Stimulated activated CD8-positive, alpha-beta memory T cell treated with anti-CD3 and anti-CD28 coated beads, Interleukin-7, amount 100 ng/mL, for 48 hours (primary cell): ENCODE measurements at regions not wholly inside any gene's neighbourhood (a gene's known extent, or its start where the extent isn't known, plus 50 kb on each side); places are given as distances from the start of the nearest gene placed in this dataset.

ENCODE experiments used
- DNase-seq, 2 donors: peaks; one replicate each; pipeline ENCODE4 v3.0.0-alpha.2; 2020; ENCODE audit warnings: low read depth in 1 of 2; ENCODE audit errors: extremely low read depth in 1 of 2

GRCh38 chr13:90770334-90770733, 577.2 kb upstream of the MIR17HG start:
- DNase-seq: no peak

DNA sequence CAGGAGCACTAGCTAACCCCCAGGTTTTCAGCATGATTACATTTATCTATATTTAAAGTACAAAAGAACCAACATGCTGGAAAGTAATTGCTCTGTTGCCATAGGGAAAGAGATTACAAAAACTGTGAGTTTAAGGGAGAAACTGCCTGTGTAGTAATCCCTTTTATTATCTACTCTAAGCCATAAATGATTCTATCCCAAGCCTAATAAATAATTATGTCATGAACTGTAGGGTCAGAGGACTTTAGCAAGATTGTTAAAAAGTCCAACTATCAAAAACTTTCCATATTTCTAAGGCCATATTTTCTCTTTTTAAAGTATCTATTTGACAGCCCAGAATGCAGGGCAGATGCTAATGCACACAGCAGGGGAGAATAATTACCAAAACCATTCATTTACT, 573.8 kb upstream of the MIR17HG start:
- no peak for DNase-seq

GRCh38 chr13:90776051-90776748, 571.3 kb upstream of the MIR17HG start:
- no peak for DNase-seq

DNA sequence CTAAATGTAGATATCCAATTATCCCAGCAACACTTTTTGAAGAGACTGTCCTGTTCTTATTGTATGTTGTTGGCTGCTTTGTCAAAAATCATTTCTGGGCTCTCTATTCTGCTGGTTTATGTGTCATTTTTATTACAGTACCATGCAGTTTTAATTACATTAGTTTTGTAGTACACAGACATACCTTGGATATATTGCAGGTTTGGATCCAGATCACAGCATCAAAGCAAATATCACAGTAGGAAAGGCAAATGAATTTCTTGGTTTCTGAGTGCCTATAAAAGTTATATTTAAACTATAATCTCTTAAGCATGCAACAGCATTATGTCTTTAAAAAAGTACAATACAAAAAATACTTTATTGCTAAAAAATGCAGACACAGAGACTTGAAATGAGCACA, 564.2 kb upstream of the MIR17HG start:
- DNase-seq: no peak

GRCh38 chr13:90787007-90787406, 560.5 kb upstream of the MIR17HG start:
- no peak for DNase-seq

- no peak for DNase-seq
Observed at GRCh38 chr13:90792335-90792734, 555.2 kb upstream of the MIR17HG start.

- DNase-seq: no peak
Observed at GRCh38 chr13:90793261-90793820, 554.1 kb upstream of the MIR17HG start.

DNA sequence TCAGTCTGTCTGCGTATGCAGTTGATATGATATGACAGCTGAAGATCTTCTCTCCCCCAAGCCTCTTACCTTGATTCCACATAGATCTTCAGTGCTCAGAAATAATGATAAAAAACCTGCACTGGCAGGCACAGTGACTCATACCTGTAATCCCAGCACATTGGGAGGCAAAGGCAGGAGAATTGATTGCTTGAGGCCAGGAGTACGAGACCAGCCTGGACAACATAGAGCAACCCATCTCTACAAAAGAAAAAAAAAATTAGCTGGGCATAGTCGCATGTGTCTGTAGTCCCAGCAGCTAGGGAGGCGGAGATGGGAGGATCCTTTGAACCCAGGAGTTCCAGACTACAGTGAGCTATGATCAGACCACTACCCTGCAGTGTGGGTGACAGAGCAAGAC, 551.0 kb upstream of the MIR17HG start:
- no peak for DNase-seq

DNA sequence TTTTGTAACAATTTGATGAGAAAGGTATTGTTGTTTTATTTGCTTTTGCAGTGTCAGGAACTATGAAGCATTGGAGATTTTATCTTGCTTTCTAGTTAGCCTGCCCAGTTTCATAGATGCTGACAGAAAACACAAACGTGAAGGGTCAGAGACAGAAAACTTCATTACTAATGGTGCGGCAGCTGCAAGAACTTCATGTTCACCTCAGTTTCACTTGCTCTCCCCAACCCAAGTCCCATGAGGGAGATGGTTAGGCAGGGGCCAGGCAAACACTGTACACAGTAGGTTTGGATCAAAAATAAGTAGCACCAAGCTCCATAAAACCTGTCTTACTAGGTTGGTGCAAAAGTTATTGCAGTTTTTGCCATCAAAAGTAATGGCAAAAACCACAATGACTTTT, 550.2 kb upstream of the MIR17HG start:
- no peak for DNase-seq

GRCh38 chr13:90798381-90798780, 549.1 kb upstream of the MIR17HG start:
- no peak for DNase-seq

DNA sequence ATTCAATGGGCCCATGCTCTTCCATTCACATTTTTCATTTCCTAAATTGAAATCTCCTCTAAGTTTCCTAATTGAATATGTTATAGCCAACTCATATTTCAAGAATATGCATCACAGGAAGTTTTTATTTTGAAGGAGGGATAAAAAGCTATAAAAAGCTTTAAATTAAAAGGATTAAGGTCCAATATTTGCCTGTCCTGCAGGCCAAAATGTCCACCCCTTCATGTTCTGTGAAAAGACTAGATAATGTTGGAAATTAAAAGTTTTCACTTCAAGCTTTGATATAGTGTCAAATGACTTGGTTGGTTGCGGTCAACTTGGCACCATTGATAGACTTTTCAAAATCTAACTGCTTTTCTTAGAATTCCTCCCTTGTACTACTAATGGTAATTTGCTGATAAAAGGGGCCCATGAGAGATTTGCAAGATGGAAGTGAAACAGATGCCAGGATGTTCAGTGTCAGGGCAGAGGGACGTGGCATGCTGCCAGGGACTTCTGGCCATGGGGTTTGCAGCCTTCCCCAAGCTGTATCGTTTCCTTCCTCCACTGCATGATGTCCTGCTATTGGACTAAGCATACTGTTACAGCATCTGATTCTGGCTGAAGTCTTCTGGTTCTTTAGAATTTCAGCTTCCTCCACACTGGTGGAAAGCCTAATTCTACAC, 547.3 kb upstream of the MIR17HG start:
- DNase-seq: no peak

DNA sequence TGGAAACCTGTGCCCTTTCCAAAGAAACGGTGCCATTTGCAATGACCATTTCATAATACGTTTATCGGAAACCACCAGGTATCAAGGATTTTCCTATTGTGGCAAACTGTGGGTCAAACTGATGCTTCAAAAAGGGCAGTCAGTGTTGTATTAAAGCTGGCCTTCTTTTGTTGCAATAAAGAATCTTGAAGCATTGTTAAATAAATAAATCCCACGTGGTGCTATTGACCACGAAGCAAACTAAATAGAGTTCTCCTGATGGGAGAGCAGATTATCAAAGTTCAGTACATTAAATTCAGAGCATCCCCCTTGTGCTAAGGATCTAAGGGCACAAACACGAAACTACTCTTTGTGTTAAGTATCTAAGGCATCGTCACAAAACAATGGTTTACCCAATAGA, 545.9 kb upstream of the MIR17HG start:
- DNase-seq: no peak

- DNase-seq: no peak
Observed at GRCh38 chr13:90803210-90803609, 544.3 kb upstream of the MIR17HG start.

GRCh38 chr13:90806016-90806615, 541.4 kb upstream of the MIR17HG start:
- DNase-seq: no peak

GRCh38 chr13:90806892-90807291, 540.6 kb upstream of the MIR17HG start:
- no peak for DNase-seq

DNA sequence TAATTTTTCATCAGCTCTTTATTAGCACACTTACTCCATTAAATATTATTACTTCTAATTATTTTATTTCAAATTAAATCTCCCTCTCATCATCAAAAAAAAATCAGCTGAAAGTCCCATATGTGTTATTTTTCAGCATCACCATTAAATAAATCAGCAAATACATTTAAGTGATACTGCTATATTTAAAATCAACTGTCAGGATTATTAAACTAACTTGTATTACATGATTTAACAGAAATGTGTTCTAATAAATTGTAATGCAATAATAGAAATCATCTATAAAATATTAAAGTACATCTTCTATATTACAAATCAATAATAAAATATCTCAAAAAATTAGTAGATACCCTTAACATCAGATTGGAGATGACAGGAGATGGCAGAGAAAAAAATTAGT, 538.6 kb upstream of the MIR17HG start:
- no peak for DNase-seq

DNA sequence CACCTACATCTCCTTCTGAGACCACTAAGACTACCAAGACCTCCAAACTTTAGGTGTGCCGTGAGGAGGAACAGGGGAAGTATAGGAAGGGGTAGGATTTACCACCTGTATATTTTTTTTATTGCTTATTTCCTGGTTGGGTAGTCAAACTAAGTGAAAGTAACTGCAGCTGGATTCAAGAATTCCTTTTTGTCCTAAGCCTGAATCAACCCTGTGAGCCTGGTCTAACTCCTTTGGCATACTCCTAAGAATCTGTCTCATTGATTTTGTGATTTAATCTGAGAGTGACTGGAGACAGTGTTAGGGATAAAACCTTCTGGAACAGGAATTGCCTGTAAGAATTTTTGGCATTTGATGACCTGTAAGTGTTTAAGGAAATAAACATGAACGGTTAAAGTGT, 523.5 kb upstream of the MIR17HG start:
- no peak for DNase-seq

GRCh38 chr13:90826688-90827087, 520.8 kb upstream of the MIR17HG start:
- DNase-seq: no peak

- no peak for DNase-seq
Observed at GRCh38 chr13:90830782-90831181, 516.7 kb upstream of the MIR17HG start.

- no peak for DNase-seq
Observed at GRCh38 chr13:90833951-90834350, 513.5 kb upstream of the MIR17HG start.

DNA sequence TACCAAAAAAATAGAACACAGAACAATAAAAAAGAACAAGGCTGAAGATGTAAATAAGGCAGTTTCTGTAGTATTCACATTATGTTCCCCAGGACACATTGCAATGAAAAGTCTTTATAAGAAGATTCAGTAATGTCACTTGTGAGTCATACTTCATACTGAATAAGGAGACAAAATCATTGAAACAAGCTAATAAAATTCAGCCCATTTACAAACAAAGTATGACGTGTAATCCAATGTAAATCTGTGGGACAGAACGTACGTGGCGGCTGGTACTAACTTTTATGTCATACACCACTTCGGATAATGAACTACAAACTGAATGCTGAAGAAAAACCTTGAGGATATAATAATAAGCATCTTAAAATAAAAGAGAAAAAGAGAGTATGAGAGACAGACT, 512.8 kb upstream of the MIR17HG start:
- no peak for DNase-seq

DNA sequence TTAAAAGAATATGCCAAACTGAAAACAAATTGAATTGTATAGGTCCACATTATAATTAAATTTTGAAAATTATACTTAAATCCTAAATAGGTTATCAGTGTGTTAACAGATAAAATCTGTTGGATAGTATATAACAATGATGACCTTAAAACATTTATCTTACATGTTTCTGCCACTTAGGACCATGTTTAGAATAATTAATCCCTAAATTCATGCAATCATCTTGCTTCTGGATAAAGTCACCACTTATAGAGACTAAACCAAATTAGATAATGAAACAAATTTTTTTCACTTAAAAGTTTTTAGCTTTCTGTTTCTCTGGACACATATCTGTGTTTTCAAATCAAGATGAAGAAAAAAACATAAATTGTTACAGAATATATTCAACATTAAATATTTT, 511.7 kb upstream of the MIR17HG start:
- DNase-seq: no peak
